Hepatocyte (in vitro differentiated cells): ENCODE measurements at regions not wholly inside any gene's neighbourhood (a gene's known extent, or its start where the extent isn't known, plus 50 kb on each side); places are given as distances from the start of the nearest gene placed in this dataset.

Experiments
- DNase-seq: peaks from one replicate; pipeline ENCODE4 v3.0.0-alpha.2; 2016; ENCODE audit warnings: low spot score
- H2AFZ ChIP-seq: fragments of 200-600 bp; sonication (generic); 2 replicates; pipeline ENCODE4 v1.6.0; 2016; ENCODE audit warnings: antibody characterized with exemption, mild to moderate bottlenecking
- H3K27ac ChIP-seq: fragments of 200-600 bp; sonication (generic); 2 replicates; pipeline ENCODE4 v1.5.1; 2016; ENCODE audit warnings: mild to moderate bottlenecking
- H3K27me3 ChIP-seq: fragments of 200-600 bp; sonication (generic); 2 replicates; pipeline ENCODE4 v1.6.1; 2016
- H3K36me3 ChIP-seq: fragments of 200-600 bp; sonication (generic); replicated peaks from 2 replicates; pipeline ENCODE4 v1.5.1; 2016; ENCODE audit warnings: low read depth; ENCODE audit not compliant: insufficient read depth
- H3K4me1 ChIP-seq: fragments of 200-600 bp; sonication (generic); 2 replicates; pipeline ENCODE4 v1.5.1; 2016; ENCODE audit warnings: mild to moderate bottlenecking, moderate library complexity; ENCODE audit not compliant: insufficient read depth
- H3K4me2 ChIP-seq: fragments of 200-600 bp; sonication (generic); 2 replicates; pipeline ENCODE4 v1.6.0; 2016
- H3K4me3 ChIP-seq: fragments of 200-600 bp; sonication (generic); 2 replicates; pipeline ENCODE4 v1.5.1; 2016; ENCODE audit warnings: mild to moderate bottlenecking
- H3K79me2 ChIP-seq: fragments of 200-600 bp; sonication (generic); 2 replicates; pipeline ENCODE4 v1.6.0; 2017; ENCODE audit warnings: mild to moderate bottlenecking
- H3K9me2 ChIP-seq: fragments of 200-600 bp; sonication (generic); replicated peaks from 2 replicates; pipeline ENCODE4 v1.6.0; 2017; ENCODE audit warnings: mild to moderate bottlenecking; ENCODE audit not compliant: insufficient read depth
- H3K9me3 ChIP-seq: fragments of 200-600 bp; sonication (generic); 2 replicates; pipeline ENCODE4 v1.5.1; 2016; ENCODE audit warnings: low read depth, mild to moderate bottlenecking
- H4K20me1 ChIP-seq: fragments of 200-600 bp; sonication (generic); 2 replicates; pipeline ENCODE4 v1.6.0; 2016; ENCODE audit warnings: mild to moderate bottlenecking; ENCODE audit not compliant: insufficient read depth, poor library complexity, severe bottlenecking
- EZH2 ChIP-seq: fragments of 200-600 bp; sonication (generic); IDR thresholded peaks from 2 replicates; pipeline ENCODE4 v1.6.1; 2016; ENCODE audit warnings: antibody characterized with exemption, mild to moderate bottlenecking, borderline replicate concordance
- EZH2phosphoT487 ChIP-seq: fragments of 200-600 bp; sonication (generic); IDR thresholded peaks from one replicate; pipeline ENCODE4 v1.6.1; 2018; ENCODE audit warnings: antibody characterized with exemption, mild to moderate bottlenecking, low read depth, moderate library complexity; ENCODE audit not compliant: unreplicated experiment, severe bottlenecking
- WGBS: methylation state at CpG from one replicate; pipeline ENCODE4 v1.1.6; 2016; ENCODE audit warnings: low lambda C conversion rate; ENCODE audit errors: missing lambda C conversion rate; 5-methylcytosine and 5-hydroxymethylcytosine counted together
- TF ChIP-seq, protein P1 (sequence below): fragments of 200-600 bp; sonication (generic); IDR thresholded peaks from 2 replicates; pipeline ENCODE4 v1.5.1; 2016; ENCODE audit warnings: antibody characterized with exemption, mild to moderate bottlenecking; ENCODE audit not compliant: poor library complexity

DNA sequence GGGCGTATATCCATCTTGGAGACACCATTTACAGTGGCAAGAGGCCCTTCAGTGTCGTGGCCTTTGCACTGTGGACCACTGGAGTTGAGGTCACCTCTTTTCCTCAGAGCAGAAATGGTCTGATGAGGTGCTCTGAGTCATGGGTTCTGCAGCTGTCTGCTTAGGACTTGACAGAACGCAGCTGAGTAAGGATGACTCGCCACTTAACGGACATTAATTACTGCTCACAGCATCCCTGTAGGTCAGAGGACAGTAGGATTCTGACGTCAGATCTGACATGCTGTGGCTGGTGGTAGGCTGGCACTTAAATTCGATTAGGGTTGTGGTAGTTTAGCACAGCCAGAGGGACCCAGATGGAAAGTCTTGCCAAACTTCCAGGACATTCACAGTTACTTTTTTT lies 479.4 kb downstream of the DMAC1 start:
- Histone ChIP-seq H4K20me1 (no peaks in the 10 kb centered on the region), H3K9me2 (no peaks in the 10 kb centered on the region), H2AFZ (no peak overlapping the region), H3K4me2 (no peak overlapping the region), H3K4me3 (no peak overlapping the region), H3K27me3 (no peaks in the 10 kb centered on the region), H3K79me2 (no peaks in the 10 kb centered on the region), H3K27ac (no peak overlapping the region), H3K36me3 (no peaks in the 10 kb centered on the region), H3K9me3 (no peaks in the 10 kb centered on the region), H3K4me1 (peaks cover 12% of the 10 kb centered on the region)
- WGBS = 57% methylated on average over 7 of the region's 7 CpGs
- peak; percentile 60 for DNase-seq
- TF ChIP-seq, protein P1, sequence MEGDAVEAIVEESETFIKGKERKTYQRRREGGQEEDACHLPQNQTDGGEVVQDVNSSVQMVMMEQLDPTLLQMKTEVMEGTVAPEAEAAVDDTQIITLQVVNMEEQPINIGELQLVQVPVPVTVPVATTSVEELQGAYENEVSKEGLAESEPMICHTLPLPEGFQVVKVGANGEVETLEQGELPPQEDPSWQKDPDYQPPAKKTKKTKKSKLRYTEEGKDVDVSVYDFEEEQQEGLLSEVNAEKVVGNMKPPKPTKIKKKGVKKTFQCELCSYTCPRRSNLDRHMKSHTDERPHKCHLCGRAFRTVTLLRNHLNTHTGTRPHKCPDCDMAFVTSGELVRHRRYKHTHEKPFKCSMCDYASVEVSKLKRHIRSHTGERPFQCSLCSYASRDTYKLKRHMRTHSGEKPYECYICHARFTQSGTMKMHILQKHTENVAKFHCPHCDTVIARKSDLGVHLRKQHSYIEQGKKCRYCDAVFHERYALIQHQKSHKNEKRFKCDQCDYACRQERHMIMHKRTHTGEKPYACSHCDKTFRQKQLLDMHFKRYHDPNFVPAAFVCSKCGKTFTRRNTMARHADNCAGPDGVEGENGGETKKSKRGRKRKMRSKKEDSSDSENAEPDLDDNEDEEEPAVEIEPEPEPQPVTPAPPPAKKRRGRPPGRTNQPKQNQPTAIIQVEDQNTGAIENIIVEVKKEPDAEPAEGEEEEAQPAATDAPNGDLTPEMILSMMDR = no peak
- no peak for TF ChIP-seq EZH2phosphoT487
- TF ChIP-seq EZH2 = no peak

DNA sequence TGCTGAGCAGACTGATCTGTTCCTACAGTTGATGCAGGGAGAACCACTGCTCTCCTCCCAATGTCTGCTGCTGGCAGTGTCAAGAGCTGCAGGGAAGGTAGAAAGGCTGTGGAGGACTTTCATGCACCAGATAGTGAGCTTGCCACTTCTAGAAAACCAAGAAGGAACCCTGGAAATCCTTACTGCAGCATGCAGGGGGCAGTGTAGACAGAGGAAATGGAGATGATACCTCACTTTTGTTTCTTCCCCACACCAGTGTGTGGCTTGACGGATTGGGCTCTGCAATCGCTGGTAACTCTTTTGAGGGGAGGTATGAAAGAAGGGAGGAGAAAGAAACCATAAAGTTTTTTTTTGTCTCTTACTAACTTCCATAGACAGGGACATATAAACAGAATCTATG lies 480.7 kb downstream of the DMAC1 start:
- Histone ChIP-seq H3K79me2 (no peaks in the 10 kb centered on the region), H3K27ac (no peak overlapping the region), H3K9me2 (no peaks in the 10 kb centered on the region), H3K4me3 (no peak overlapping the region), H3K4me1 (peaks cover 12% of the 10 kb centered on the region), H3K9me3 (no peaks in the 10 kb centered on the region), H3K4me2 (no peak overlapping the region), H3K36me3 (no peaks in the 10 kb centered on the region), H4K20me1 (no peaks in the 10 kb centered on the region), H3K27me3 (no peaks in the 10 kb centered on the region), H2AFZ (no peak overlapping the region)
- TF ChIP-seq EZH2phosphoT487 (no peak), EZH2 (no peak)
- TF ChIP-seq, protein P1 = no peak
- no peak for DNase-seq
- 93% methylated on average over 2 of the region's 2 CpGs for WGBS

DNA sequence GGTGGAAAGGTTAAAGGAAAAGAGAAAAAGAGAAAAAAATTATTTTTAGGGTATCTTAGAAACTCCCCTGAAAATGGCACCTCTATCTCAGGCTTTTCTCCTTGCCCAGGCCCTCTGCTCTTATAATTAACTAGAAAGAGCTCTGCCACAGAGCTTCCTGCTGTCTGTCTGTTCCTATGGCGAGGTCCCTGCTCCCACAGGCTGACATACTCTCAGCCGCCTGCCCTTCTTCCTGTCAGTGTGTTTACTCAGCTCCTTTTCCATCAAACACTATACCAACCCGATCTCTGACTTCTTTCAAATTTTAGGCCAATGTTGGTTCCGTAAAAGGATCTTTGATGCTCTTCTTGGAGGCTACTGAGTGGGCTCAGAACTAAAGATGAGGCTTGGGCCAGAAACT lies 482.6 kb downstream of the DMAC1 start:
- Histone ChIP-seq H3K4me1 (peaks cover 12% of the 10 kb centered on the region), H3K4me2 (peak overlapping the region; percentile 34), H3K79me2 (no peaks in the 10 kb centered on the region), H3K36me3 (no peaks in the 10 kb centered on the region), H3K9me3 (peaks cover 10% of the 10 kb centered on the region), H3K4me3 (no peak overlapping the region), H3K27me3 (no peaks in the 10 kb centered on the region), H3K27ac (peak overlapping the region; percentile 87), H3K9me2 (no peaks in the 10 kb centered on the region), H2AFZ (no peak overlapping the region), H4K20me1 (no peaks in the 10 kb centered on the region)
- WGBS = 76% methylated on average over 4 of the region's 4 CpGs
- DNase-seq = no peak
- TF ChIP-seq, protein P1 = no peak
- TF ChIP-seq EZH2phosphoT487 (no peak), EZH2 (no peak)
